ENCODE measurements at regions not wholly inside any gene's neighbourhood (a gene's known extent, or its start where the extent isn't known, plus 50 kb on each side); places are given as distances from the start of the nearest gene placed in this dataset.
"Not testable (repeated sequence)": the region's sequence is repeated elsewhere in the genome, so short reads cannot be mapped to it uniquely, and the experiment has no call there.

DNA sequence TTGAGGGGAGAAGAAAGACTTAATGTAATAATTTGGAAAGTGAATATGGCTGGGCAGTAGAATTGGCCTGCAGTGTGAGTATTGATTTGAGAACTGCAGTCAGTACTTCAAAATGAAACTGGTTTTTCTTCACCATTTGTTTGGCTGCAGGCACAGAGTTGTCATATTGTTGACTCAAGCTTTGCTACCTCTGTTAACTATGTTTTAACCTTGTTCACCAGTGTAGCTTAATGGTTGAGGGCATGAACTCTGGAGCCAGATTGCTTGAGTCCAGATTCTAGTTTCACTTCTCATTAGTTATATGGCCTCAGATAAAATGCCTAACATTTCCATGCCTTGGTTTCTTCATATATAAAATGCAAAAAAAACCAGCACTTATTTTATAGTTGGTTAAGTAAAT lies 64.1 kb downstream of the CFAP44 start:
- TF ChIP-seq, protein P1, sequence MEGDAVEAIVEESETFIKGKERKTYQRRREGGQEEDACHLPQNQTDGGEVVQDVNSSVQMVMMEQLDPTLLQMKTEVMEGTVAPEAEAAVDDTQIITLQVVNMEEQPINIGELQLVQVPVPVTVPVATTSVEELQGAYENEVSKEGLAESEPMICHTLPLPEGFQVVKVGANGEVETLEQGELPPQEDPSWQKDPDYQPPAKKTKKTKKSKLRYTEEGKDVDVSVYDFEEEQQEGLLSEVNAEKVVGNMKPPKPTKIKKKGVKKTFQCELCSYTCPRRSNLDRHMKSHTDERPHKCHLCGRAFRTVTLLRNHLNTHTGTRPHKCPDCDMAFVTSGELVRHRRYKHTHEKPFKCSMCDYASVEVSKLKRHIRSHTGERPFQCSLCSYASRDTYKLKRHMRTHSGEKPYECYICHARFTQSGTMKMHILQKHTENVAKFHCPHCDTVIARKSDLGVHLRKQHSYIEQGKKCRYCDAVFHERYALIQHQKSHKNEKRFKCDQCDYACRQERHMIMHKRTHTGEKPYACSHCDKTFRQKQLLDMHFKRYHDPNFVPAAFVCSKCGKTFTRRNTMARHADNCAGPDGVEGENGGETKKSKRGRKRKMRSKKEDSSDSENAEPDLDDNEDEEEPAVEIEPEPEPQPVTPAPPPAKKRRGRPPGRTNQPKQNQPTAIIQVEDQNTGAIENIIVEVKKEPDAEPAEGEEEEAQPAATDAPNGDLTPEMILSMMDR (IDR thresholded peaks at IDR 0.05; ENCODE audit: low read depth, low read length, missing control alignments) = no peak
- no peak overlapping the region for H3K4me3 ChIP-seq (ENCODE audit: low read depth, low read length)
- DNase-seq (ENCODE audit: low read depth) = no peak
- in situ Hi-C loops (cut with HindIII; ENCODE audit: low sequenced_read_pairs) = no loop called here

DNA sequence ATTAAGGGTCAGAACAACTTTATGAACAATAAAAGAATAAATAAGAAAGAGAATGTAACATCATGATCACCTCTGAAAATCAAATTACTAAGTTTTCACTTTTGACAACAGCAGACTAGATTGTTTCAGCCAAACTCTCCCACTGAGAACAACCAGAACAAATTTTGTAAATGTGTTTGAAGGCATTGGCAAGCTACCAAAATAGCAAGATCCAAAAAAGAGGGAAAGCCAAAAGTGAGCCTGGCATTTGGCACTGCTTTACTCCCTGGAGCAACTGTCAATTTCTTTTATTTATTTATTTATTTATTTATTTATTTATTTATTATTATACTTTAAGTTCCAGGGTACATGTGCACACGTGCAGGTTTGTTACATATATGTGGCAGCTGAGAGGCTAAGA lies 67.2 kb downstream of the CFAP44 start:
- in situ Hi-C loops (cut with HindIII; ENCODE audit: low sequenced_read_pairs) = no loop called here
- no peak for DNase-seq (ENCODE audit: low read depth)
- no peak overlapping the region for H3K4me3 ChIP-seq (ENCODE audit: low read depth, low read length)
- TF ChIP-seq, protein P1 (IDR thresholded peaks at IDR 0.05; ENCODE audit: low read depth, low read length, missing control alignments) = no peak

DNA sequence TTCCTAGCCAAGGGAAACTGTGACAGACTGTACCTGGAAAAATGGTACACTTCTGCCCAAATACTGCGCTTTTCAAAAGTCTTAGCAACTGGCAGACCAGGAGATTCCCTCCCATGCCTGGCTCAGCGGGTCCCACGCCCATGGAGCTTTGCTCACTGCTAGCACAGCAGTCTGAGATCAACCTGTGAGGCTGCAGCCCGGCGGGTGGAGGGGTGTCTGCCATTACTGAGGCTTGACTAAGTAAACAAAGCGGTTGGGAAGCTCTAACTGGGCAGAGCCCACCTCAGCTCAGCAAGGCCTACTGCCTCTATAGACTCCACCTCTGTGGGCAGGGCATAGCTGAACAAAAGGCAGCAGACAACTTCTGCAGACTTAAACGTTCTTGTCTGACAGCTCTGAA lies 74.5 kb downstream of the CFAP44 start:
- DNase-seq (ENCODE audit: low read depth); H3K4me3 ChIP-seq (ENCODE audit: low read depth, low read length); in situ Hi-C loops (cut with HindIII; ENCODE audit: low sequenced_read_pairs): not testable (repeated sequence)

DNA sequence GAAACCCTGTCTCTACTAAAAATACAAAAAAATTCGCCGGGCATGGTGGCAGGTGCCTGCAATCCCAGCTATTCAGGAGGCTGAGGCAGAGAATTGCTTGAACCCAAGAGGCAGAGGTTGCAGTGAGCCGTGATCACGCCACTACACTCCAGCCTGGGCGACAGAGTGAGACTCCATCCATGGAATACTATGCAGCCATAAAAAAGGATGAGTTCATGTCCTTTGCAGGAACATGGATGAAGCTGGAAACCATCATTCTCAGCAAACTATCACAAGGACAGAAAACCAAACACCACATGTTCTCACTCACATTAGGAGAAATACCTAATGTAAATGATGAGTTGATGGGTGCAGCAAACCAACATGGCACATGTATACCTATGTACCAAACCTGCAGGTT lies 86.0 kb downstream of the CFAP44 start:
- in situ Hi-C loops (cut with HindIII; ENCODE audit: low sequenced_read_pairs); DNase-seq (ENCODE audit: low read depth); H3K4me3 ChIP-seq (ENCODE audit: low read depth, low read length): not testable (repeated sequence)

DNA sequence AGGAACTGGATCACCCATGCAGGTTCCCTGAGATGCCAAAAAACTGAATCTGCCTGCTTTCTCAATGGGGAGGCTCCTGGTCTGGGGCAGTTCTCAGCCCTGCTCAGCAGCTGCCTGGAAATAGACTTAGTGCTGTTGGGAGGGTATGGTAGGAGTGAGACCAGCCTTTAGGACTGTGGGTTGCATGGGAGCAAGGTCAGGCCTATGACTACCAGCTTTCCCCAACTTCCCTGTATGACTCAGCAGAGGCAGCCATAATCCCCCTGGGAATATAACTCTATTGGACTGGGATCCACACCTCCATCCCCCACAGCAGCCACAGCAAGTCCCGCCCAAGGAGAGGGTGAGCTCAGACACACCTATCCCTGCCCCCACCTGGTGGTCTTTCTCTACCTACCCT lies 87.0 kb downstream of the CFAP44 start:
- in situ Hi-C loops (cut with HindIII; ENCODE audit: low sequenced_read_pairs) = no loop called here
- no peak for DNase-seq (ENCODE audit: low read depth)
- H3K4me3 ChIP-seq (ENCODE audit: low read depth, low read length) = no peak overlapping the region
- TF ChIP-seq, protein P1 (IDR thresholded peaks at IDR 0.05; ENCODE audit: low read depth, low read length, missing control alignments) = no peak

DNA sequence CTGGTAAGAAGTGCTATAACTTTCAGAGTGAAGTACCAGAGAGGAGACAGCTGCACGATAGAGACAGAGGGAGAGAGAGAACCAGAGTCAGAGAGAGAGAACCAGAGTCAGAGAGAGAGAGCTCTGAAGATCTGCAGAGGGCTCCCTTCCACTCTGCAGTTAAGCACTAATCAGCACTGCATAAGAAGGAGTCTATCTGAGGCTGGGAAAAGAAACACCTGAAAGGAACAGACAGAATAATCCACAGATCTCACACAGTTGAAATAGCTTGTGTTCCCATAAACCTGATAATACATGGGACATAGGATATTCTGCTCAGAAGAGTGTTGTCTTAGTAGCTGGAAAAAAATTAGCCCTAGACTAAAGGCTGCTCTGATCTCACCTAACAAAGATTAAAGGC lies 87.6 kb downstream of the CFAP44 start:
- DNase-seq (ENCODE audit: low read depth) = no peak
- in situ Hi-C loops (cut with HindIII; ENCODE audit: low sequenced_read_pairs) = no loop called here
- TF ChIP-seq, protein P1 (IDR thresholded peaks at IDR 0.05; ENCODE audit: low read depth, low read length, missing control alignments) = no peak
- no peak overlapping the region for H3K4me3 ChIP-seq (ENCODE audit: low read depth, low read length)

DNA sequence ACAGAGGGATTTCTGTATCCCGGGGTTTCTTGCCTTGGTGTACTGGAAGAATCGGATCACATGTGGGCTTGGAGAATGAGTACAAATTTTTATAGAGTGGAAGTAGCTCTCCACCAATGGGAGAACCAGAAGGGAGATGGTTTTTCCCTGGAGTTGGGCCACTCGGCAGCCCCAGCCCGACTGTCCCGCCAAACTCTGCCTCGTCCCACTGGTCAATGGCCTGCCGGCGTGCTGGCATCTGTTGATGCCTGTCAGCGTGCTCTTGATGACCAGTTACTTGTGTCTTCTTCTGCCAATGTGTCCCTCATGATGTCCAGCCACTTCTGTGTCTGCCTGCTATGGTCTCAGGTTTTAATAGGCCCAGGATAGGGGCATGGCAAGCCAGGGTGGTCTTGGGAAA lies 100.5 kb downstream of the CFAP44 start:
- TF ChIP-seq, protein P1 (IDR thresholded peaks at IDR 0.05; ENCODE audit: low read depth, low read length, missing control alignments) = no peak
- DNase-seq (ENCODE audit: low read depth) = no peak
- in situ Hi-C loops (cut with HindIII; ENCODE audit: low sequenced_read_pairs) = no loop called here
- no peak overlapping the region for H3K4me3 ChIP-seq (ENCODE audit: low read depth, low read length)

DNA sequence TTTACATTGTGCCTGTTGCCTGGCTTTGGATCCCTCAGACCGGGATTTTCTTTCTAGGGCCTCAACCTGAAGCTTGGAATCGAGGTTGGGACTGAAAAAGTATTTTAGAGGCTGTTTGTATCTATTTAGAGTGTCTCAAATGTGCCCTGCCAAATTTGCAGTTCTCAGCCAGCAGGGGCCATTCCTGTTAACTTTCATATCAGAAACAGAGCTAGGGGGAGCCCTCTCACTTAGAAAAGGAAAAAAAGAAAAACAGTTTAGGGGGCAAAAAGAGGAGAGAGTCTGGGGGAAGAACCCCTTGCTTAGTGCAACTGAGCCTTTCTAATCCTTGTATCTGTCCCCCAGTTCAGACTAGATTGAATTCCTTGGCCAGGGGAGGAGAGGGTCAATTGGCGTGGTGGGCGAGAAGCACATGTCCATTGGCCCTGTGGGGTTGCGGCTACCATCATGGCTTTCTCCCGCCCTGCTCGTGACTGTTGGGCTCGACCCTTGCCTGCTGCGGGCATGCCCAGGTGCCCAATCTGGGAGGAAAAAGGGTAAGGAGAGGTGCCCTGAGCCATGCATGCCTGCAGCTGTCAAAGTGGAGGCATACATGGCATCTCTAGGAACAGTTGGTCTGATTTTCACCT lies 101.6 kb downstream of the CFAP44 start:
- no peak overlapping the region for H3K4me3 ChIP-seq (ENCODE audit: low read depth, low read length)
- TF ChIP-seq, protein P1 (IDR thresholded peaks at IDR 0.05; ENCODE audit: low read depth, low read length, missing control alignments) = peak; percentile 18
- in situ Hi-C loops (cut with HindIII; ENCODE audit: low sequenced_read_pairs) = no loop called here
- DNase-seq (ENCODE audit: low read depth) = no peak

Measured in astrocyte of the cerebellum (primary cell).